Esophagus muscularis mucosa (tissue), 3 donors: ENCODE measurements at regions not wholly inside any gene's neighbourhood (a gene's known extent, or its start where the extent isn't known, plus 50 kb on each side); places are given as distances from the start of the nearest gene placed in this dataset.

Experiments
- CTCF ChIP-seq, 3 experiments: fragments of 200-600 bp in 2 of 3; fragments of 450-650 bp in 1 of 3; sonication (generic) in 2 of 3; IDR thresholded peaks; one replicate each; pipeline ENCODE4 v1.5.1; 2017 to 2019; ENCODE audit warnings: antibody characterized with exemption in 3 of 3, mild to moderate bottlenecking in 2 of 3, moderate library complexity in 1 of 3
- EP300 ChIP-seq: sonication (generic); formaldehyde crosslinking; IDR thresholded peaks from one replicate; pipeline ENCODE4 v1.6.1; 2017; ENCODE audit warnings: antibody characterized with exemption

GRCh38 chr19:29266001-29266400 is 53.0 kb upstream of the UQCRFS1 start:
- TF ChIP-seq CTCF (IDR thresholded peaks at IDR 0.05), result no peak
- TF ChIP-seq EP300, result no peak
